OCI-LY3 (cell line): ENCODE measurements at regions not wholly inside any gene's neighbourhood (a gene's known extent, or its start where the extent isn't known, plus 50 kb on each side); places are given as distances from the start of the nearest gene placed in this dataset.

ENCODE experiments used
- CTCF ChIP-seq: fragments of 200-600, 300-600 bp; sonication (generic); IDR thresholded peaks from 2 replicates; pipeline ENCODE4 v1.5.1; 2014; ENCODE audit warnings: antibody characterized with exemption, low read length, low read depth
- EZH2phosphoT487 ChIP-seq: fragments of 200-600 bp; shearing (Covaris generic); IDR thresholded peaks from 2 replicates; pipeline ENCODE4 v1.6.1; 2018; ENCODE audit warnings: antibody characterized with exemption, mixed run types, low read depth

DNA sequence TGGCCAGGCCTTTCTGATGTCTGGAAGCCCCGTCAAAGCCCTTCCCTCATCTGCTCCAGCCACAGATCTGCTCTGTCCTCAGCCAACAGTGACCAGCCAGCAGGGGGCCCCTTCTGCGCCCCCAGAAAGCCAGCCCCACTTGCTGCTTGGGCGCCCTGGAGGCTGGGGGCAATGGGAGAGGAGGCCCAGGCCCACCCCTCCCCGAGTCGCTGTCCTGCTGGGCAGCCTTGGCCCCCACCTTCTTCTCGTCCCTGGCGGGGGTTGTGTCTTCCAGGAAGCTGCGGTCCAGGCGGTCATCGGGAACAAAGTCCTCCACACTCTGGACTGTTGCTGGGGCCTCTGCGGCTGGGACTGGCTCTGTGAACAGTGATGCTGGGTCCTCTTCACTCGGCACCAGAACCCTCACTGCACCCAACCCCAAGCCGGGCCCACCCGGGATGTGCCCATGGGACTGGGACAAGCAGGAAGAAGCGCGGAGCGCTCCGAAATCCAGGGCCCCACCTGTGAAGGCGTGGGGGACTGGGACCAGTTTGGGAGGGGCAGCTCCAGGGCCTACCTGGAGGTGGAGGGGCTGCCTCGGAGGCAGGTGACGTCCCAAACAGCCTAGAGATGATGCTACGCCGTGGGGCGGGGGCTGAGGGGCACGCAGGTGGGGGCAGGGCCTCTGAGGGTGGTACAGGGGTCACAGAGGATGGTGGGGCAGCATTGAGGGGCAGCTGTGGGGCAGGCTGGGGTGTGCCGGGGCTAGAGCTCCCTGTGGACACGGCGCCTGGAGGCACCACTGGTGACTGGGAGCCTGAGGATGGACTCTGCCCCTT lies 257.6 kb downstream of the ANKRD30B start:
- TF ChIP-seq EZH2phosphoT487 (no peak), CTCF (no peak)
